Head of caudate nucleus (tissue), 42 donors: ENCODE measurements at regions not wholly inside any gene's neighbourhood (a gene's known extent, or its start where the extent isn't known, plus 50 kb on each side); places are given as distances from the start of the nearest gene placed in this dataset.

ENCODE experiments used
- DNase-seq, 42 donors: peaks; one replicate each; pipeline versions ENCODE4 v3.0.0 to v3.0.0-alpha.2; 2020 to 2021; ENCODE audit warnings: mixed read lengths in 7 of 42
- intact Hi-C: fragments of 100-400 bp; cut with DNase I; formaldehyde crosslinking; loops from one replicate; pipeline ENCODE4 v1.15.0; 2022

GRCh38 chr10:76736815-76737618 lies 900.6 kb downstream of the KCNMA1 start:
- peak in 9 of 42 donors; percentile 9 to 57 (median 23) for DNase-seq
- intact Hi-C loops: no loop called here

GRCh38 chr10:76736392-76736791 lies 901.2 kb downstream of the KCNMA1 start:
- DNase-seq: no peak
- intact Hi-C loops: no loop called here

- no peak for DNase-seq
- intact Hi-C loops: no loop called here
These were observed 901.7 kb downstream of the KCNMA1 start for GRCh38 chr10:76735866-76736265.

- DNase-seq: no peak
- intact Hi-C loops: no loop called here
These were observed 904.1 kb downstream of the KCNMA1 start for GRCh38 chr10:76733441-76733936.

- intact Hi-C loops: no loop called here
- no peak for DNase-seq
These were observed 905.3 kb downstream of the KCNMA1 start for GRCh38 chr10:76732306-76732705.

GRCh38 chr10:76729841-76730487 lies 907.6 kb downstream of the KCNMA1 start:
- DNase-seq: no peak
- intact Hi-C loops: no loop called here

- DNase-seq: no peak
- intact Hi-C loops: no loop called here
These were observed 908.3 kb downstream of the KCNMA1 start for GRCh38 chr10:76729346-76729745.

GRCh38 chr10:76727038-76727437 lies 910.6 kb downstream of the KCNMA1 start:
- intact Hi-C loops: no loop called here
- DNase-seq: no peak

GRCh38 chr10:76723844-76724243 lies 913.8 kb downstream of the KCNMA1 start:
- intact Hi-C loops: no loop called here
- no peak for DNase-seq

- intact Hi-C loops: no loop called here
- DNase-seq: no peak
These were observed 915.6 kb downstream of the KCNMA1 start for GRCh38 chr10:76721891-76722505.

- DNase-seq: no peak
- intact Hi-C loops: no loop called here
These were observed 918.6 kb downstream of the KCNMA1 start for GRCh38 chr10:76719006-76719405.

- intact Hi-C loops: no loop called here
- no peak for DNase-seq
These were observed 920.5 kb downstream of the KCNMA1 start for GRCh38 chr10:76717141-76717540.

- peak in 1 of 42 donors; percentile 15 for DNase-seq
- intact Hi-C loops: no loop called here
These were observed 926.2 kb downstream of the KCNMA1 start for GRCh38 chr10:76711222-76711997.

- intact Hi-C loops: no loop called here
- no peak for DNase-seq
These were observed 937.4 kb downstream of the KCNMA1 start for GRCh38 chr10:76700241-76700640.

GRCh38 chr10:76697923-76698322 lies 939.7 kb downstream of the KCNMA1 start:
- intact Hi-C loops: no loop called here
- DNase-seq: no peak

- no peak for DNase-seq
- intact Hi-C loops: no loop called here
These were observed 942.5 kb downstream of the KCNMA1 start for GRCh38 chr10:76695069-76695468.

GRCh38 chr10:76686201-76686600 lies 951.4 kb downstream of the KCNMA1 start:
- intact Hi-C loops: no loop called here
- no peak for DNase-seq

GRCh38 chr10:76684968-76685367 lies 952.6 kb downstream of the KCNMA1 start:
- intact Hi-C loops: no loop called here
- DNase-seq: no peak

GRCh38 chr10:76681153-76681552 lies 956.5 kb downstream of the KCNMA1 start:
- intact Hi-C loops: no loop called here
- DNase-seq: no peak
